Suprapubic skin (tissue), 4 donors: ENCODE measurements at regions not wholly inside any gene's neighbourhood (a gene's known extent, or its start where the extent isn't known, plus 50 kb on each side); places are given as distances from the start of the nearest gene placed in this dataset.

ENCODE experiments used
- DNase-seq, 2 donors: peaks; one replicate each; pipeline ENCODE4 v3.0.0-alpha.2; 2019; ENCODE audit warnings: low spot score in 2 of 2
- H3K27ac ChIP-seq: fragments of 200-600 bp; sonication (generic); one replicate; pipeline ENCODE4 v1.5.1; 2019
- H3K27me3 ChIP-seq: fragments of 200-600 bp; sonication (generic); one replicate; pipeline ENCODE4 v1.5.1; 2019
- H3K36me3 ChIP-seq: fragments of 200-600 bp; sonication (generic); one replicate; pipeline ENCODE4 v1.5.1; 2019
- H3K4me1 ChIP-seq: fragments of 200-600 bp; sonication (generic); one replicate; pipeline ENCODE4 v1.5.1; 2019
- H3K4me3 ChIP-seq: fragments of 200-600 bp; sonication (generic); one replicate; pipeline ENCODE4 v1.5.1; 2019; ENCODE audit warnings: mild to moderate bottlenecking
- H3K9me3 ChIP-seq: fragments of 200-600 bp; sonication (generic); one replicate; pipeline ENCODE4 v1.5.1; 2019
- CTCF ChIP-seq, 2 donors: fragments of 200-600 bp in 1 of 2; fragments of 450-650 bp in 1 of 2; sonication (generic) in 1 of 2; IDR thresholded peaks; one replicate each; pipeline ENCODE4 v1.5.1; 2016 to 2019; ENCODE audit warnings: antibody characterized with exemption in 2 of 2, mild to moderate bottlenecking in 1 of 2, moderate library complexity in 1 of 2
- EP300 ChIP-seq: sonication (generic); formaldehyde crosslinking; IDR thresholded peaks from one replicate; pipeline ENCODE4 v1.6.1; 2017; ENCODE audit warnings: antibody characterized with exemption
- POLR2A ChIP-seq, 2 donors: fragments of 450-650 bp; IDR thresholded peaks; one replicate each; pipeline ENCODE4 v1.6.1; 2017; ENCODE audit warnings: antibody characterized with exemption in 2 of 2, mild to moderate bottlenecking in 2 of 2, moderate library complexity in 2 of 2
- POLR2AphosphoS5 ChIP-seq, 3 donors: sonication (generic); formaldehyde crosslinking; IDR thresholded peaks; one replicate each; pipeline ENCODE4 v1.6.1; 2017; ENCODE audit warnings: antibody characterized with exemption in 3 of 3
- WGBS: methylation state at CpG from one replicate; pipeline ENCODE4 v1.1.5; 2018; 5-methylcytosine and 5-hydroxymethylcytosine counted together

GRCh38 chr14:54223831-54224402 is 172.9 kb upstream of the CDKN3 start:
- 65% methylated on average over 5 of the region's 5 CpGs for WGBS
- H3K9me3 ChIP-seq, result no peaks in the 10 kb centered on the region
- H3K4me3 ChIP-seq, result no peak overlapping the region
- no peak for DNase-seq
- H3K36me3 ChIP-seq, result no peaks in the 10 kb centered on the region
- H3K4me1 ChIP-seq, result peaks cover 17% of the 10 kb centered on the region
- H3K27ac ChIP-seq, result no peak overlapping the region
- H3K27me3 ChIP-seq, result peaks cover 29% of the 10 kb centered on the region
- TF ChIP-seq POLR2A (IDR thresholded peaks at IDR 0.05) (no peak), EP300 (no peak), CTCF (IDR thresholded peaks at IDR 0.05) (no peak), POLR2AphosphoS5 (IDR thresholded peaks at IDR 0.05) (no peak)

- no peaks in the 10 kb centered on the region for H3K9me3 ChIP-seq
- DNase-seq, result no peak
- H3K4me1 ChIP-seq, result peaks cover 7% of the 10 kb centered on the region
- peaks cover 12% of the 10 kb centered on the region for H3K27me3 ChIP-seq
- no peak for TF ChIP-seq EP300
- 62% methylated on average over 7 of the region's 7 CpGs for WGBS
- H3K4me3 ChIP-seq, result no peak overlapping the region
- H3K27ac ChIP-seq, result no peak overlapping the region
- H3K36me3 ChIP-seq, result no peaks in the 10 kb centered on the region
Measured at GRCh38 chr14:54225457-54226060, 171.2 kb upstream of the CDKN3 start.

- 78% methylated on average over 2 of the region's 2 CpGs for WGBS
- no peaks in the 10 kb centered on the region for H3K36me3 ChIP-seq
- no peak overlapping the region for H3K4me3 ChIP-seq
- peaks cover 3% of the 10 kb centered on the region for H3K4me1 ChIP-seq
- H3K9me3 ChIP-seq, result no peaks in the 10 kb centered on the region
- TF ChIP-seq EP300, result no peak
- TF ChIP-seq CTCF (IDR thresholded peaks at IDR 0.05), result no peak
- no peak for TF ChIP-seq POLR2A (IDR thresholded peaks at IDR 0.05)
- TF ChIP-seq POLR2AphosphoS5 (IDR thresholded peaks at IDR 0.05), result no peak
- peaks cover 11% of the 10 kb centered on the region for H3K27me3 ChIP-seq
- no peak for DNase-seq
- no peak overlapping the region for H3K27ac ChIP-seq
Measured at GRCh38 chr14:54226103-54226502, 170.7 kb upstream of the CDKN3 start.

- DNase-seq, result no peak
- H3K9me3 ChIP-seq, result no peaks in the 10 kb centered on the region
- H3K36me3 ChIP-seq, result no peaks in the 10 kb centered on the region
- no peak overlapping the region for H3K4me3 ChIP-seq
- 93% methylated on average over 2 of the region's 2 CpGs for WGBS
- peaks cover 3% of the 10 kb centered on the region for H3K4me1 ChIP-seq
- TF ChIP-seq CTCF (IDR thresholded peaks at IDR 0.05) (no peak), EP300 (no peak), POLR2AphosphoS5 (IDR thresholded peaks at IDR 0.05) (no peak)
- no peak overlapping the region for H3K27ac ChIP-seq
- H3K27me3 ChIP-seq, result peaks cover 11% of the 10 kb centered on the region
Measured at GRCh38 chr14:54226558-54226957, 170.2 kb upstream of the CDKN3 start.

- peaks cover 3% of the 10 kb centered on the region for H3K4me1 ChIP-seq
- WGBS, result 68% methylated on average over 1 of the region's 1 CpG
- H3K27me3 ChIP-seq, result peaks cover 3% of the 10 kb centered on the region
- no peaks in the 10 kb centered on the region for H3K36me3 ChIP-seq
- DNase-seq, result no peak
- H3K27ac ChIP-seq, result no peak overlapping the region
- no peaks in the 10 kb centered on the region for H3K9me3 ChIP-seq
- no peak for TF ChIP-seq EP300
- no peak for TF ChIP-seq POLR2A (IDR thresholded peaks at IDR 0.05)
- no peak for TF ChIP-seq CTCF (IDR thresholded peaks at IDR 0.05)
- no peak for TF ChIP-seq POLR2AphosphoS5 (IDR thresholded peaks at IDR 0.05)
- no peak overlapping the region for H3K4me3 ChIP-seq
Measured at GRCh38 chr14:54229136-54229535, 167.7 kb upstream of the CDKN3 start.

GRCh38 chr14:54230645-54231044 is 166.2 kb upstream of the CDKN3 start:
- Histone ChIP-seq H3K4me1 (peaks cover 3% of the 10 kb centered on the region), H3K9me3 (no peaks in the 10 kb centered on the region), H3K36me3 (no peaks in the 10 kb centered on the region), H3K27ac (no peak overlapping the region), H3K27me3 (no peaks in the 10 kb centered on the region), H3K4me3 (no peak overlapping the region)
- DNase-seq, result no peak
- no peak for TF ChIP-seq CTCF (IDR thresholded peaks at IDR 0.05)
- TF ChIP-seq POLR2A (IDR thresholded peaks at IDR 0.05), result no peak
- 77% methylated on average over 1 of the region's 1 CpG for WGBS
